IMR-90 (cell line): ENCODE measurements at regions not wholly inside any gene's neighbourhood (a gene's known extent, or its start where the extent isn't known, plus 50 kb on each side); places are given as distances from the start of the nearest gene placed in this dataset.

Source experiments
- ATAC-seq: fragments of 200-7000 bp; cut with Tn5 transposase; 2 replicates; pipeline ENCODE4 v1.9.1; 2020; ENCODE audit warnings: low read depth, mild to moderate bottlenecking, moderate library complexity
- BruUV-seq: library from RNA; stranded (reverse); fragments of 400-500 nt; replicated peaks from 2 replicates; lab custom pipeline; 2021; lab: Mats Ljungman, UMichigan
- CTCF ChIA-PET: fragments of 300-600 bp; formaldehyde crosslinking; extraction: SDS; loops from one replicate; lab custom pipeline; 2021; ENCODE audit warnings: antibody characterized with exemption; lab: Yijun Ruan, JAX
- POLR2A ChIA-PET: fragments of 300-600 bp; sonication (Branson Sonifier 250); formaldehyde crosslinking; loops from one replicate; lab custom pipeline; 2022; ENCODE audit warnings: antibody characterized with exemption; ENCODE audit not compliant: unreplicated experiment; lab: Charles Lee
- DNase-seq: peaks from one replicate; pipeline ENCODE4 v3.0.0; 2013
- H2AFZ ChIP-seq: replicated peaks from 2 replicates; pipeline ENCODE3; 2013; ENCODE audit warnings: low read length, mild to moderate bottlenecking; ENCODE audit not compliant: poor library complexity
- H2AK5ac ChIP-seq: 2 replicates; pipeline ENCODE4 v1.6.1; 2013; ENCODE audit warnings: low read depth, low read length, inconsistent platforms
- H2AK9ac ChIP-seq: replicated peaks from 2 replicates; pipeline ENCODE3; 2013; ENCODE audit warnings: mild to moderate bottlenecking, low read depth, low read length, moderate library complexity; ENCODE audit not compliant: poor library complexity
- H2BK120ac ChIP-seq: 2 replicates; pipeline ENCODE4 v1.6.1; 2013; ENCODE audit warnings: low read depth, low read length, inconsistent platforms
- H2BK15ac ChIP-seq: 3 replicates; pipeline ENCODE4 v1.6.1; 2013; ENCODE audit warnings: low read depth, low read length, inconsistent platforms
- H2BK20ac ChIP-seq: 2 replicates; pipeline ENCODE4 v1.6.1; 2013; ENCODE audit warnings: low read depth, mild to moderate bottlenecking, inconsistent platforms, low read length, moderate library complexity
- H2BK5ac ChIP-seq: 2 replicates; pipeline ENCODE4 v1.6.1; 2013; ENCODE audit warnings: mild to moderate bottlenecking, low read depth, low read length, inconsistent platforms; ENCODE audit not compliant: poor library complexity, severe bottlenecking
- H3K14ac ChIP-seq: replicated peaks from 2 replicates; pipeline ENCODE4 v1.6.1; 2013; ENCODE audit warnings: low read depth, low read length, inconsistent platforms
- H3K18ac ChIP-seq: 2 replicates; pipeline ENCODE4 v1.6.1; 2013; ENCODE audit warnings: low read depth, low read length, control low read depth
- H3K23ac ChIP-seq: 2 replicates; pipeline ENCODE4 v1.6.1; 2013; ENCODE audit warnings: low read depth, low read length, inconsistent platforms
- H3K27ac ChIP-seq: 2 replicates; pipeline ENCODE4 v1.5.1; 2013; ENCODE audit warnings: mild to moderate bottlenecking, control low read depth, low read length; ENCODE audit not compliant: insufficient read depth
- H3K27me3 ChIP-seq: 2 replicates; pipeline ENCODE4 v1.6.1; 2013; ENCODE audit warnings: low read length; ENCODE audit not compliant: control insufficient read depth, insufficient read depth
- H3K36me3 ChIP-seq: 2 replicates; pipeline ENCODE4 v1.6.1; 2013; ENCODE audit warnings: low read length, mixed read lengths; ENCODE audit not compliant: control insufficient read depth, insufficient read depth
- H3K4ac ChIP-seq: 2 replicates; pipeline ENCODE4 v1.6.1; 2013; ENCODE audit warnings: low read depth, low read length, inconsistent platforms
- H3K4me1 ChIP-seq: 2 replicates; pipeline ENCODE4 v1.6.1; 2013; ENCODE audit warnings: low read length, mixed read lengths; ENCODE audit not compliant: control insufficient read depth, insufficient read depth
- H3K4me2 ChIP-seq: 2 replicates; pipeline ENCODE4 v1.6.1; 2013; ENCODE audit warnings: low read depth, mild to moderate bottlenecking, control low read depth, low read length, moderate library complexity
- H3K4me3 ChIP-seq: 2 replicates; pipeline ENCODE4 v1.5.1; 2013; ENCODE audit warnings: low read depth, mild to moderate bottlenecking, control low read depth, low read length, moderate library complexity; ENCODE audit not compliant: insufficient read depth
- H3K56ac ChIP-seq: 2 replicates; pipeline ENCODE4 v1.6.1; 2013; ENCODE audit warnings: low read length, inconsistent platforms; ENCODE audit not compliant: insufficient read depth; ENCODE audit errors: extremely low read depth
- H3K79me1 ChIP-seq, 2 experiments: 2 replicates each; pipeline ENCODE4 v1.6.1; 2013; ENCODE audit warnings: low read length in 2 of 2, inconsistent platforms in 1 of 2, low read depth in 1 of 2
- H3K9ac ChIP-seq: 2 replicates; pipeline ENCODE4 v1.6.1; 2013; ENCODE audit warnings: low read depth, low read length, control low read depth
- H3K9me1 ChIP-seq: 2 replicates; pipeline ENCODE4 v1.6.1; 2013; ENCODE audit warnings: low read length, inconsistent platforms; ENCODE audit not compliant: insufficient read depth
- H3K9me3 ChIP-seq: 2 replicates; pipeline ENCODE4 v1.6.1; 2013; ENCODE audit warnings: low read length; ENCODE audit not compliant: control insufficient read depth, insufficient read depth
- H4K20me1 ChIP-seq: 2 replicates; pipeline ENCODE4 v1.6.1; 2013; ENCODE audit warnings: low read length, inconsistent platforms; ENCODE audit not compliant: insufficient read depth
- H4K5ac ChIP-seq: 2 replicates; pipeline ENCODE4 v1.6.1; 2013; ENCODE audit warnings: mild to moderate bottlenecking, low read depth, low read length, control low read depth
- H4K8ac ChIP-seq, 2 experiments: 2 replicates each; pipeline ENCODE4 v1.6.1; 2013; ENCODE audit warnings: low read depth in 2 of 2, low read length in 2 of 2, control low read depth in 1 of 2, inconsistent platforms in 1 of 2
- H4K91ac ChIP-seq: 2 replicates; pipeline ENCODE4 v1.6.1; 2013; ENCODE audit warnings: low read depth, low read length, inconsistent platforms; ENCODE audit not compliant: insufficient read depth
- MAFK ChIP-seq: IDR thresholded peaks from 2 replicates; pipeline ENCODE4 v1.6.1; 2012; ENCODE audit warnings: low read depth, low read length, improper control_type of control experiment
- USF2 ChIP-seq: fragments of 150-350 bp; IDR thresholded peaks from 2 replicates; pipeline ENCODE4 v1.6.1; 2017; ENCODE audit warnings: mild to moderate bottlenecking, antibody characterized with exemption, low read length, low read depth
- WGBS, 2 experiments: methylation state at CpG; one replicate each; pipeline versions ENCODE4 v1.1.5 to v1.1.7; 2013; ENCODE audit warnings: missing lambda C conversion rate in 2 of 2; ENCODE audit not compliant: insufficient read length in 1 of 2; ENCODE audit errors: extremely low coverage in 2 of 2; 5-methylcytosine and 5-hydroxymethylcytosine counted together
- dilution Hi-C: fragments of 300-500 bp; cut with HindIII; formaldehyde crosslinking; loops from one replicate; pipeline ENCODE4 v1.14.3; 2018; ENCODE audit warnings: low sequenced_read_pairs; ENCODE audit not compliant: unreplicated experiment
- in situ Hi-C: fragments of 300-500 bp; cut with MboI; formaldehyde crosslinking; loops from 3 replicates; pipeline ENCODE4 v1.14.3; 2019; ENCODE audit warnings: low sequenced_read_pairs, inconsistent platforms, mixed read lengths
- intact Hi-C: fragments of 100-400 bp; cut with micrococcal nuclease; formaldehyde crosslinking; loops from 2 replicates; pipeline ENCODE4 v1.10.0; 2022

GRCh38 chr14:38103542-38104225, 104.0 kb upstream of the SSTR1 start:
- no peak overlapping the region for H2BK15ac ChIP-seq
- no peaks in the 10 kb centered on the region for H3K27me3 ChIP-seq
- no peak overlapping the region for H3K27ac ChIP-seq
- dilution Hi-C loops, result no loop called here
- no peaks in the 10 kb centered on the region for H3K36me3 ChIP-seq
- no peak overlapping the region for H3K23ac ChIP-seq
- in situ Hi-C loops, result no loop called here
- no peak overlapping the region for H3K56ac ChIP-seq
- no peak overlapping the region for H2AK9ac ChIP-seq
- ATAC-seq (no peak), DNase-seq (no peak)
- H2BK120ac ChIP-seq, result no peak overlapping the region
- no peaks in the 10 kb centered on the region for H4K20me1 ChIP-seq
- H2AK5ac ChIP-seq, result no peak overlapping the region
- H2BK5ac ChIP-seq, result no peak overlapping the region
- H2BK20ac ChIP-seq, result no peak overlapping the region
- POLR2A ChIA-PET, result no interaction called here
- WGBS, 2 experiments, result 60% methylated on average over 2 of the region's 6 CpGs; no CpG with 5 or more reads in 1 of the 2 experiments
- CTCF ChIA-PET, result interaction anchor here (0.6 kb wide), 1 partner anchor 242 kb away, joined by 3 read pairs; no protein-coding TSS in a partner anchor
- no peak for TF ChIP-seq USF2
- peak; percentile 53; the same call in 1 of the 2 replicates for TF ChIP-seq MAFK
- peak overlapping the region; percentile 71; the same call in 1 of the 2 replicates for H3K4me2 ChIP-seq
- no peak overlapping the region for H4K8ac ChIP-seq
- H2AFZ ChIP-seq, result no peak overlapping the region
- H3K4me3 ChIP-seq, result no peak overlapping the region
- no peaks in the 10 kb centered on the region for H3K9me1 ChIP-seq
- peaks cover 9% of the 10 kb centered on the region; the same call in 1 of the 2 replicates for H3K9me3 ChIP-seq
- no peaks in the 10 kb centered on the region for H3K79me1 ChIP-seq
- H3K9ac ChIP-seq, result no peak overlapping the region
- peak overlapping the region; percentile 3; the same call in 1 of the 2 replicates for H3K18ac ChIP-seq
- BruUV-seq, result no TSS peak
- H4K91ac ChIP-seq, result no peak overlapping the region
- no peak overlapping the region for H3K14ac ChIP-seq
- H4K5ac ChIP-seq, result no peak overlapping the region
- no peaks in the 10 kb centered on the region for H3K4me1 ChIP-seq
- no peak overlapping the region for H3K4ac ChIP-seq
- intact Hi-C loops, result no loop called here
